ENCODE measurements at regions not wholly inside any gene's neighbourhood (a gene's known extent, or its start where the extent isn't known, plus 50 kb on each side); places are given as distances from the start of the nearest gene placed in this dataset.
"Not testable (repeated sequence)": the region's sequence is repeated elsewhere in the genome, so short reads cannot be mapped to it uniquely, and the experiment has no call there.

GRCh38 chr7:19272329-19272728 is 127.1 kb upstream of the FERD3L start:
- H3K9me3 Mint-ChIP-seq, result peaks cover 18% of the 10 kb centered on the region
- H3K36me3 Mint-ChIP-seq (ENCODE audit: low read depth); H3K27me3 Mint-ChIP-seq; H3K4me1 Mint-ChIP-seq (ENCODE audit: low read depth); H3K27ac Mint-ChIP-seq; intact Hi-C loops (cut with micrococcal nuclease); H3K4me3 Mint-ChIP-seq: not testable (repeated sequence)

- intact Hi-C loops (cut with micrococcal nuclease), result no loop called here
- Mint-ChIP-seq H3K4me3 (no peak overlapping the region), H3K4me1 (ENCODE audit: low read depth) (no peaks in the 10 kb centered on the region), H3K9me3 (peaks cover 18% of the 10 kb centered on the region), H3K27ac (no peak overlapping the region), H3K36me3 (ENCODE audit: low read depth) (no peaks in the 10 kb centered on the region), H3K27me3 (no peaks in the 10 kb centered on the region)
These were observed 124.1 kb upstream of the FERD3L start for GRCh38 chr7:19269301-19269700.

GRCh38 chr7:19268737-19269136 is 123.5 kb upstream of the FERD3L start:
- Mint-ChIP-seq H3K36me3 (ENCODE audit: low read depth) (no peaks in the 10 kb centered on the region), H3K4me3 (no peak overlapping the region), H3K9me3 (peaks cover 18% of the 10 kb centered on the region), H3K27ac (no peak overlapping the region), H3K4me1 (ENCODE audit: low read depth) (no peaks in the 10 kb centered on the region), H3K27me3 (no peaks in the 10 kb centered on the region)
- intact Hi-C loops (cut with micrococcal nuclease), result no loop called here

- no peak overlapping the region for H3K27ac Mint-ChIP-seq
- H3K36me3 Mint-ChIP-seq (ENCODE audit: low read depth), result no peaks in the 10 kb centered on the region
These were observed 117.6 kb upstream of the FERD3L start for GRCh38 chr7:19262826-19263225.

GRCh38 chr7:19249281-19249680 is 104.1 kb upstream of the FERD3L start:
- intact Hi-C loops (cut with micrococcal nuclease), result no loop called here
- Mint-ChIP-seq H3K27me3 (no peaks in the 10 kb centered on the region), H3K27ac (no peak overlapping the region), H3K4me3 (no peak overlapping the region), H3K9me3 (peaks cover 32% of the 10 kb centered on the region), H3K4me1 (ENCODE audit: low read depth) (no peaks in the 10 kb centered on the region), H3K36me3 (ENCODE audit: low read depth) (no peaks in the 10 kb centered on the region)

More at GRCh38 chr7:19262826-19263225, 117.6 kb upstream of the FERD3L start:
- Mint-ChIP-seq H3K4me1 (ENCODE audit: low read depth) (no peaks in the 10 kb centered on the region), H3K4me3 (no peak overlapping the region), H3K9me3 (peaks cover 15% of the 10 kb centered on the region), H3K27me3 (no peaks in the 10 kb centered on the region)
- intact Hi-C loops (cut with micrococcal nuclease), result no loop called here

GRCh38 chr7:19248681-19249080 is 103.5 kb upstream of the FERD3L start:
- no peak overlapping the region for H3K4me3 Mint-ChIP-seq
- no peak overlapping the region for H3K27ac Mint-ChIP-seq
- no peaks in the 10 kb centered on the region for H3K36me3 Mint-ChIP-seq (ENCODE audit: low read depth)
- no peaks in the 10 kb centered on the region for H3K27me3 Mint-ChIP-seq
- H3K9me3 Mint-ChIP-seq, result peaks cover 26% of the 10 kb centered on the region
- intact Hi-C loops (cut with micrococcal nuclease), result no loop called here
- H3K4me1 Mint-ChIP-seq (ENCODE audit: low read depth), result no peaks in the 10 kb centered on the region

- Mint-ChIP-seq H3K9me3 (peaks cover 26% of the 10 kb centered on the region), H3K27me3 (no peaks in the 10 kb centered on the region), H3K4me3 (no peak overlapping the region), H3K4me1 (ENCODE audit: low read depth) (no peaks in the 10 kb centered on the region), H3K27ac (no peak overlapping the region), H3K36me3 (ENCODE audit: low read depth) (no peaks in the 10 kb centered on the region)
- intact Hi-C loops (cut with micrococcal nuclease), result no loop called here
These were observed 102.9 kb upstream of the FERD3L start for GRCh38 chr7:19248115-19248514.

- Mint-ChIP-seq H3K4me3 (no peak overlapping the region), H3K27ac (no peak overlapping the region), H3K36me3 (ENCODE audit: low read depth) (no peaks in the 10 kb centered on the region), H3K4me1 (ENCODE audit: low read depth) (no peaks in the 10 kb centered on the region), H3K9me3 (peaks cover 27% of the 10 kb centered on the region), H3K27me3 (no peaks in the 10 kb centered on the region)
- intact Hi-C loops (cut with micrococcal nuclease), result no loop called here
These were observed 101.8 kb upstream of the FERD3L start for GRCh38 chr7:19247017-19247416.

GRCh38 chr7:19242246-19242645 is 97.0 kb upstream of the FERD3L start:
- Mint-ChIP-seq H3K36me3 (ENCODE audit: low read depth) (no peaks in the 10 kb centered on the region), H3K4me3 (no peak overlapping the region), H3K9me3 (peaks cover 71% of the 10 kb centered on the region), H3K4me1 (ENCODE audit: low read depth) (no peaks in the 10 kb centered on the region), H3K27me3 (no peaks in the 10 kb centered on the region), H3K27ac (no peak overlapping the region)
- intact Hi-C loops (cut with micrococcal nuclease), result no loop called here

- Mint-ChIP-seq H3K36me3 (ENCODE audit: low read depth) (no peaks in the 10 kb centered on the region), H3K4me1 (ENCODE audit: low read depth) (no peaks in the 10 kb centered on the region), H3K27me3 (no peaks in the 10 kb centered on the region), H3K9me3 (peaks cover 59% of the 10 kb centered on the region), H3K4me3 (no peak overlapping the region), H3K27ac (no peak overlapping the region)
- intact Hi-C loops (cut with micrococcal nuclease), result no loop called here
These were observed 94.7 kb upstream of the FERD3L start for GRCh38 chr7:19239951-19240350.

GRCh38 chr7:19235680-19236079 is 90.5 kb upstream of the FERD3L start:
- Mint-ChIP-seq H3K4me1 (ENCODE audit: low read depth) (no peaks in the 10 kb centered on the region), H3K36me3 (ENCODE audit: low read depth) (no peaks in the 10 kb centered on the region), H3K4me3 (no peak overlapping the region), H3K27ac (no peak overlapping the region), H3K9me3 (peaks cover 31% of the 10 kb centered on the region), H3K27me3 (no peaks in the 10 kb centered on the region)
- intact Hi-C loops (cut with micrococcal nuclease), result no loop called here

- Mint-ChIP-seq H3K9me3 (peaks cover 36% of the 10 kb centered on the region), H3K4me3 (no peak overlapping the region), H3K27me3 (no peaks in the 10 kb centered on the region), H3K36me3 (ENCODE audit: low read depth) (no peaks in the 10 kb centered on the region), H3K27ac (no peak overlapping the region), H3K4me1 (ENCODE audit: low read depth) (no peaks in the 10 kb centered on the region)
- intact Hi-C loops (cut with micrococcal nuclease), result no loop called here
These were observed 79.7 kb upstream of the FERD3L start for GRCh38 chr7:19224951-19225350.

- Mint-ChIP-seq H3K4me3 (no peak overlapping the region), H3K27me3 (no peaks in the 10 kb centered on the region), H3K4me1 (ENCODE audit: low read depth) (no peaks in the 10 kb centered on the region), H3K27ac (no peak overlapping the region), H3K9me3 (peaks cover 29% of the 10 kb centered on the region), H3K36me3 (ENCODE audit: low read depth) (no peaks in the 10 kb centered on the region)
- intact Hi-C loops (cut with micrococcal nuclease), result no loop called here
These were observed 70.2 kb upstream of the FERD3L start for GRCh38 chr7:19215412-19215811.

- no peaks in the 10 kb centered on the region for H3K36me3 Mint-ChIP-seq (ENCODE audit: low read depth)
- no peak overlapping the region for H3K4me3 Mint-ChIP-seq
- H3K4me1 Mint-ChIP-seq (ENCODE audit: low read depth), result no peaks in the 10 kb centered on the region
- no peak overlapping the region for H3K27ac Mint-ChIP-seq
- peaks cover 29% of the 10 kb centered on the region for H3K9me3 Mint-ChIP-seq
- intact Hi-C loops (cut with micrococcal nuclease), result no loop called here
- no peaks in the 10 kb centered on the region for H3K27me3 Mint-ChIP-seq
These were observed 68.5 kb upstream of the FERD3L start for GRCh38 chr7:19213746-19214145.

- Mint-ChIP-seq H3K36me3 (ENCODE audit: low read depth) (no peaks in the 10 kb centered on the region), H3K4me1 (ENCODE audit: low read depth) (no peaks in the 10 kb centered on the region), H3K27ac (no peak overlapping the region)
These were observed 65.7 kb upstream of the FERD3L start for GRCh38 chr7:19210893-19211413.

More at GRCh38 chr7:19210893-19211413, 65.7 kb upstream of the FERD3L start:
- Mint-ChIP-seq H3K27me3 (no peaks in the 10 kb centered on the region), H3K4me3 (no peak overlapping the region), H3K9me3 (peaks cover 29% of the 10 kb centered on the region)
- intact Hi-C loops (cut with micrococcal nuclease), result no loop called here
